Motor neuron (in vitro differentiated cells): ENCODE measurements at regions not wholly inside any gene's neighbourhood (a gene's known extent, or its start where the extent isn't known, plus 50 kb on each side); places are given as distances from the start of the nearest gene placed in this dataset.
A peak's percentile ranks its signal among the peaks of the same experiment; 100 is the strongest.

Experiments
- ATAC-seq, 8 experiments: fragments of 200-7000 bp; cut with Tn5 transposase; replicated peaks in 6 of 8; 2 replicates each; pipeline ENCODE4 v1.8.0; 2021; ENCODE audit warnings: mild to moderate bottlenecking in 8 of 8, moderate library complexity in 8 of 8
- H3K27ac ChIP-seq, 2 donors: fragments of 250-450 bp; sonication (Bioruptor Pico); 2 replicates each; pipeline ENCODE4 v1.9.0; 2021; ENCODE audit warnings: antibody characterized with exemption in 2 of 2, mild to moderate bottlenecking in 2 of 2, moderate library complexity in 1 of 2
- H3K4me1 ChIP-seq, 2 donors: fragments of 250-450 bp; sonication (Bioruptor Pico); replicated peaks in 1 of 2; 2 replicates each; pipeline ENCODE4 v1.6.1; 2021; ENCODE audit warnings: antibody characterized with exemption in 2 of 2, mild to moderate bottlenecking in 2 of 2, moderate library complexity in 1 of 2
- H3K4me3 ChIP-seq, 5 donors: fragments of 250-450 bp; sonication (Bioruptor Pico); 2 replicates each; pipeline ENCODE4 v1.9.0; 2021; ENCODE audit warnings: antibody characterized with exemption in 5 of 5, mild to moderate bottlenecking in 5 of 5, moderate library complexity in 4 of 5
- WGBS, 10 experiments: fragments of 450-650 bp; shearing (Covaris generic); methylation state at CpG; one replicate each; pipeline ENCODE4 v1.0.0; 2022; 5-methylcytosine and 5-hydroxymethylcytosine counted together
- in situ Hi-C, 9 experiments: fragments of 400-800 bp; cut with MboI; loops; one replicate each; pipeline ENCODE4 v1.15.0; 2021; ENCODE audit warnings: low sequenced_read_pairs in 9 of 9, low pct_unique_long_range_greater_than_20kb in 2 of 9; ENCODE audit not compliant: unreplicated experiment in 9 of 9

DNA sequence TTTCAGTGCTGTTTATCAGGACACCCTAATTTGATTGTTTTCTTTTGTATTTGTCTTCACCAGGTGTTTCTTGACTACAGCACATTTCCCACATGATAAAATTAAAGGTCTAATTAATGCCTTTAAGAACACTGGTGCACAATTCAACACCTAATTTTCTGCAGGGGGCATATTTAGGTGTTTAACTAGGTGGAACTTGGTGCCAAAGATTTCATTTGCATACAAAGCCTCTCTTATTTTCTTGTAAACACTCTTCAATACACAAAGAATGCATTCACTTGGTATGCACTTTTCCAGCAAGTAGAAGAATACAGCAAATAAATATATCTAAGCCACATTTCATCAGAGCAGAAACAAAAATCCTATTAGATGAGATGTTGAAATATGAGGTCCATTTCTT lies 646.2 kb upstream of the FOXG1 start:
- in situ Hi-C loops, result no loop called here
- Histone ChIP-seq H3K4me3 (no peak overlapping the region), H3K4me1 (no peaks in the 10 kb centered on the region), H3K27ac (no peak overlapping the region)
- no peak for ATAC-seq

DNA sequence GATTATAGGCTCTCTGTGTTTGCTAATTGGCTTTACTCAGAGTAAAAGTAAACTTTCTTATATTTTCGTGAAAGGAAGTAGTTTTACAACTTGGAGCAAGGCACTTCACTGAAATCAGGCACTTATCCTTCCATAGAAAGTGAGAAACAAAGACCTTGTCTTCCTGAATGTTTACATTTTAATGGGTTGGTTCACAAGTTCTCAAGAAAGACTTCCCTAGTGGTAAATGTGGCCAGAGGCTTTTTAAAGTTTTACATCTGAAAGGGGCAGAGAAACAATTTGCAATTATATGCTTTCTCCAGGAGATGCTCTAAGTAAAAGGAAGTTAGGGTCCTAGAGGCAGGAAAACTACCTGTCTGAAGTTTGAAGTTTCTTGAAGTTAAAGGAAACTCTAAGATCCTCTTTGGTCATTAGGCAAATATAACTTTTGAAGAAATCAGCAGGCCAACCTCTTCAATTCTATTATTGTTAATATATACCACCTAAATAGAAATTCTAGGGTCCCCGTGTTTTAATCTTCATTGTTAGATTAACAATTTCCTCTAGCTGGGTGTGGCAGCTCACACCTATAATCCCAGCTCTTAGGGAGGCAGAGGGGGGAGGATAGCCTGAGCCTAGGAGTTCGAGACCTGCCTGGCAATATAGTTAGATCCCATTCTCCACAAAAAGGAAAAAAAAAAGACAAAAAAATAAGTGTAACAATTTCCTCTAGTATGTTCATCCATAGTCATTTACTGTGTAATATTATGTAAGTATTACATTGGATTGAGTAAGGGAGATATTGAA lies 644.9 kb upstream of the FOXG1 start:
- no peak overlapping the region for H3K27ac ChIP-seq
- no peak overlapping the region for H3K4me3 ChIP-seq
- WGBS, 10 experiments, result 0 to 70% (median 32%) methylated on average over 1 to 3 of the region's 3 CpGs
- no peaks in the 10 kb centered on the region for H3K4me1 ChIP-seq
- in situ Hi-C loops, result no loop called here
- ATAC-seq, result no peak

DNA sequence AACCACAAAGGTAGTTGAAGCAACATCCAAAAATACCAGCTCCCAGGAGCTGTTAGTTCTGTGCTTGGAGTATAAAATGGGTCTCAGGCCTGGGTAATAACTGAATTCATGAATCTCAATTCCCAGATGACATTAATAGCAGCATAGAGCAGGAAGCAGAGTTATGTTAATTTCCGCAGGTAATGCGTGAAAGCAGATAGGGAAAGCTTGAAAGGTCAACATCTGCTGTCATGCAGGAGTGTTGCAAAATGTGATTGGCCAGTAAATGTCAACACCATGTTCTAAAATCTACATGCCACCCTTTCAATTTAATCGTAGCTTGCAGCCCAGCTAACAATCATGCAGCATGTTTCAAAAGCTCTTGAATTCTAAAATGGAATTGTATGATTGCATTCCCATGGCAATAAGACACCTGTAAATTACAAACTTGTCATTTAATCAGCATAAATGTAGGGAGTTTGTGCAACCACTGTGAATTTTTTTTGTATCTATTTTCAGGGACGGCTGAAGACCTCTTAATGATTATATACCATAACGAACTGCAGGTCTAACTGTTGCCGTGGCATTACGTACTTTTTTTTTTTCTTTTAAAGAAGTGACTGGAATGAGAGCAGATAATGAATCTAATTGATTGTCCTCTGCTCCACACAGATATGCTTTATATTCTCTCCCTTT lies 635.8 kb upstream of the FOXG1 start:
- in situ Hi-C loops, result no loop called here
- H3K4me3 ChIP-seq, result no peak overlapping the region
- peak overlapping the region in 1 of 2 donors; percentile 7 for H3K27ac ChIP-seq
- 0 to 70% (median 47%) methylated on average over 1 to 7 of the region's 7 CpGs for WGBS, 10 experiments
- ATAC-seq, result peak in 4 of 8 experiments; percentile 77 to 86 (median 79)
- peaks cover 12 to 26% of the 10 kb centered on the region in 2 donors for H3K4me1 ChIP-seq

DNA sequence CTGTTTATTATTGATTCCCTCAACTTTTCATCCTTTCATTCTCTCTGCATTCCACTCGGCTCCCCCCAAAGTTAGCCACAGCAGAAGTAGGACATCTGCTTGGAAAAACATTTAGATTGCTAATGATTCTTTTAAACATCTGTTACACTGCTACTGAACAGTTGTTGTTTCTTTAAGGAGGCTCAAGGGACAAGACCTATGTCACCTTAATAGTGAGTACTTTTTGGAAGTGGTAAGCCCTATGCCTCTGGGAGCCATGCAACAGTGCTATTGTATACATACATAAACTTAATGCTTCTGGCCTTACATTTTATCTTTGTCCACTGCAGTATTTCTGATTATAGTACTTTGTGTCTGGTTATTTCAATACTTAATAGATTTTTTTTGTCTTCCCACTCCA lies 628.2 kb upstream of the FOXG1 start:
- 0 to 100% (median 13%) methylated on average over 1 of the region's 1 CpG; no CpG with 5 or more reads in 3 of the 10 experiments for WGBS, 10 experiments

DNA sequence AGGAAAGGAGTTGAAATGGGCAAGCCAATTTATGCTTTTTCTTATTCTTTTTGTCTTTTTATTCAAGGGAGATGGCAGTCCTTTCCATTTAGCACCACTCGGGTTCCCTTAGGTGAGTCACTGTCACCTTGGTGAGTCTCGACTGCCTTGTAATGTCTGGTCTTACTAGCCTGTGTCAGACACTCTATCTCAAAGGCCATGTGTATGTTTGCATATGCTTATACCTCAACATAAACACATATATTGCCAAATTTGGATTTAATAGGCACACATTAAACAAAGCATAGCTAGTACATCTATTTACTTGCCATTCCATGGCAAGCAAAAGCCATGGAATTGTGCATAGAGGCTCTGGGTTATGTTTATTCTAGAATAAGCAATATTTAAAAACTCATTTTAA lies 624.9 kb upstream of the FOXG1 start:
- ATAC-seq, result no peak
- WGBS, 10 experiments, result 0 to 100% (median 81%) methylated on average over 1 to 2 of the region's 2 CpGs; no CpG with 5 or more reads in 2 of the 10 experiments

More for the DNA sequence above, 628.2 kb upstream of the FOXG1 start:
- no peak for ATAC-seq
- no peak overlapping the region for H3K27ac ChIP-seq
- H3K4me1 ChIP-seq, result peaks cover 9 to 21% of the 10 kb centered on the region in 2 donors
- in situ Hi-C loops, result no loop called here
- H3K4me3 ChIP-seq, result no peak overlapping the region

DNA sequence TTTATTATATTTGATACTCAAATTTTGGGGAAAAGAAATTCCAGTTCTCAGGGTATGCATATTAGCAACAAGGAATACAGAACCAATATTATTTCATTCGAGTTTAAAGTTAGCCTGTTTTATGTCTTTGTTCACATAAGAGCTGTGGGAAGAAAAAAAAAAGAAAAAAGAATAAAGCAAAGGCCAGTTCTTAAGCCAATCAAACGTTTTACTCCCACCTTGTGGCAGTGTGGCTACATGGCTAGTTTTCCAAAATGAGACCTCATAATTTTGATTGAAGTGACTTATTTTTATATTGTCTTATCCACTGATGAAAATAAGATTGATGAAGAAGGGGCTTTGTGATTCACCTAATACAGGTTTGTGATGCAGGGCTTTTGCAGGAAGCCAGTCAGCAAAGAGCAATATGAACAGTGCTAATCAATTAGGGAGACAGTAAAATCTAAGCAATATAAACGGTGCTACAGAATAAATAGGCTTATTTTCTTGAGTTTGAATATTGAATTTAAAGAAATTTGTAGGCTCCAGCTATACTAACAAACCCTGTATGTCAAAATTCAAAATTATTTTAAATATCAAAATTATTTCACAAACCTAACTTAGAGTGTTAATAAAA lies 624.1 kb upstream of the FOXG1 start:
- Histone ChIP-seq H3K4me3 (no peak overlapping the region), H3K4me1 (peaks cover 11 to 22% of the 10 kb centered on the region in 2 donors), H3K27ac (no peak overlapping the region)
- in situ Hi-C loops, result no loop called here
- ATAC-seq, result peak in 5 of 8 experiments; percentile 33 to 43 (median 35)
- WGBS, 10 experiments, result 0 to 57% (median 19%) methylated on average over 1 to 3 of the region's 3 CpGs

More for the DNA sequence above, 624.9 kb upstream of the FOXG1 start:
- Histone ChIP-seq H3K4me1 (peaks cover 11 to 22% of the 10 kb centered on the region in 2 donors), H3K27ac (no peak overlapping the region), H3K4me3 (no peak overlapping the region)
- in situ Hi-C loops, result no loop called here

DNA sequence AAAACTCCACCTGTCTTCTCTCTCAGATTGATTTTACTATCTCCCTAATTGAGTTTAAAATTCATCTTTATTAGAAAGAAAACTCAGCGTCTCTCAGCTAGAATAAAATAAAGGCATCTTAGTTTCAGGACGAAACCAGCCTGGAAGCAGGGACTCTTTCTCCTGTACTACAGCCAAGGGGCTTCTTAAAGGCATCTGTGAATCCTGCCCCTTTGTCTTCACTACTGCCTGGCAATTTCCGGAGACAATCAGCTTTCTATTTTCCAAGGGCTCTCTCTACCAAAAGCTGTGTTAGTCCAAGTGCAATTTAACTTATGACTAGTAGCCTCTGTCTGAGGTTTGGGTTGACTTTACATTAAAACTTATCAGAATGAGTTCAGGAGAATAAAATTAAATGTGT lies 623.3 kb upstream of the FOXG1 start:
- no peak overlapping the region for H3K4me3 ChIP-seq
- 0 to 43% (median 18%) methylated on average over 1 to 3 of the region's 3 CpGs; no CpG with 5 or more reads in 2 of the 10 experiments for WGBS, 10 experiments
- in situ Hi-C loops, result no loop called here
- no peak overlapping the region for H3K27ac ChIP-seq
- H3K4me1 ChIP-seq, result peaks cover 11 to 22% of the 10 kb centered on the region in 2 donors
- ATAC-seq, result peak in 1 of 8 experiments; percentile 36

DNA sequence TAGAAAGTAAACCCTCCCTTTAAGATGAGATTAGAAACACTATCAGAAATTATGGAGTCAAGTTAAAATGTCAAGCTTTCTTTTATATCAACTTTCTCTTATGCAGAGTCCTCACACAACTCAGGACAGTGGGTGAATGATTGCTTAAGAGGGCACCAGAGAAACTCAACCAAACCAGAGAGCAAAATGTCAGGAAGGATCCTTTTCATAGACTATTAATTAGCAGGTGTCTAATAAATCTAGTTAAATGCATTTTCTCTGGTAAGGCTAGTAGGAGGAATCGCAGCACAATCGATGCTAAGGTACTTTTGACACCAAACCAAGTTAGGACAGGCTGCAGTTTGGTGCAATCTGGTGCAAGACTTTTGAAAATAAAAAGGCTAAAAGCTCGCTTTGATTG lies 614.7 kb upstream of the FOXG1 start:
- in situ Hi-C loops, result no loop called here

DNA sequence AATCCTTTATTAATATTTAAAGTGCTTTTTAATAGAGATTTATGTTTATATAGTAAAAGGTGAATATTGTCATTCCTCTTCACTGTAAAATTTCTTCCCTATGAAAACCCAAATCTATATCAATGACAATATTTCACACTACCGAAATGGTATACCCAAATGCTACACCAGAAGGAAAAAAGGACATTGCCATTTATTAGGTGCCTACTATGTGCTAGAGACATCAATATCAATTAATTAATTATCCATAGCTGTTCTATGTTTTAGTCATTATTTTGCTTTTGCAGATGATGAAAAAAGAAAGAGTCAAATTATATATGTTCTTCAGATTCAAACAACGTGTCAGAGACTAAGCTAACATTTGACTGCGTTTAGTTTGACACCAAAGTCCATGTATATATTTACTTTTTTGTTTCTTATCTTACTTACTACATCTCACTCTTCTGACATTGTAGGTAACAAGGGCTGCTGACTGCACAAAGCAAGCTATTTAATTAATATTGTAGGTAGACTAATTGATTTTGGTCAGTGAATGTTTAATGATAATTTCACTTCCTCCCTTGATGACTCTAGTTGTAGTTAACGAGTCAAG lies 614.0 kb upstream of the FOXG1 start:
- no peak for ATAC-seq
- 0 to 100% (median 86%) methylated on average over 1 to 4 of the region's 4 CpGs; no CpG with 5 or more reads in 1 of the 10 experiments for WGBS, 10 experiments
- Histone ChIP-seq H3K27ac (no peak overlapping the region), H3K4me3 (no peak overlapping the region), H3K4me1 (peaks cover 0 to 9% of the 10 kb centered on the region in 2 donors)
- in situ Hi-C loops, result no loop called here

More for the DNA sequence above, 614.7 kb upstream of the FOXG1 start:
- Histone ChIP-seq H3K27ac (no peak overlapping the region), H3K4me1 (peaks cover 0 to 9% of the 10 kb centered on the region in 2 donors), H3K4me3 (no peak overlapping the region)
- WGBS, 10 experiments, result 0 to 100% (median 60%) methylated on average over 1 to 3 of the region's 3 CpGs; no CpG with 5 or more reads in 1 of the 10 experiments
- peak in 2 of 8 experiments; percentile 16 to 22 for ATAC-seq

DNA sequence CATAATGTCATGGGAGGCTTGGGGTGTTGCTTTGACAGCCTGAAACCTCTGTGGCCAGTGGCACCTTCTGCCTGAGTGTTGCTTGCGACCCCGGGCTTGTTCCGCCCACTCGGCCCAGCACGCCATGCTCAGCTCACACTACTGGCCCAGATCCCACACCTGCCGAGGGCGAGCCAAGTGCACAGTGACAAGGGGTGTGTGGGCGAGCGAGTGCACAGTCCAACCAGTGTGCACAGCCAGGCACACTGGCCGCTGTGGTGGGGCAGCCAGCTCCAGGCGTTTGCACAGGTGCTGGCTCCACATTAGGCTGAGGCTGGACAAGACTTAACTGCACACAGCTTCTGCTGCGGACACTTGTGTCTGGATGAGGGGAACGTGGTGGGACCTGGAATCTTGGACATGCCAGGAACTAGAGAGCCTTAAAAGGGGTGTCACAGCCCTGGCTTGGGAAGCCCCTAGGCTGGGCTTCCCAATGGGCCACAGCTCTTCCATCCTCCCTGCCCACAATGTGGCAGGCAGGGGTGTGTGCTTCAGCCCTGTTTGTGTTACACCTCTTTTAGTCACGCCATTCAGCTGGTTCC lies 609.2 kb upstream of the FOXG1 start:
- no peak for ATAC-seq
- 20 to 100% (median 76%) methylated on average over 1 to 7 of the region's 14 CpGs; no CpG with 5 or more reads in 2 of the 10 experiments for WGBS, 10 experiments

DNA sequence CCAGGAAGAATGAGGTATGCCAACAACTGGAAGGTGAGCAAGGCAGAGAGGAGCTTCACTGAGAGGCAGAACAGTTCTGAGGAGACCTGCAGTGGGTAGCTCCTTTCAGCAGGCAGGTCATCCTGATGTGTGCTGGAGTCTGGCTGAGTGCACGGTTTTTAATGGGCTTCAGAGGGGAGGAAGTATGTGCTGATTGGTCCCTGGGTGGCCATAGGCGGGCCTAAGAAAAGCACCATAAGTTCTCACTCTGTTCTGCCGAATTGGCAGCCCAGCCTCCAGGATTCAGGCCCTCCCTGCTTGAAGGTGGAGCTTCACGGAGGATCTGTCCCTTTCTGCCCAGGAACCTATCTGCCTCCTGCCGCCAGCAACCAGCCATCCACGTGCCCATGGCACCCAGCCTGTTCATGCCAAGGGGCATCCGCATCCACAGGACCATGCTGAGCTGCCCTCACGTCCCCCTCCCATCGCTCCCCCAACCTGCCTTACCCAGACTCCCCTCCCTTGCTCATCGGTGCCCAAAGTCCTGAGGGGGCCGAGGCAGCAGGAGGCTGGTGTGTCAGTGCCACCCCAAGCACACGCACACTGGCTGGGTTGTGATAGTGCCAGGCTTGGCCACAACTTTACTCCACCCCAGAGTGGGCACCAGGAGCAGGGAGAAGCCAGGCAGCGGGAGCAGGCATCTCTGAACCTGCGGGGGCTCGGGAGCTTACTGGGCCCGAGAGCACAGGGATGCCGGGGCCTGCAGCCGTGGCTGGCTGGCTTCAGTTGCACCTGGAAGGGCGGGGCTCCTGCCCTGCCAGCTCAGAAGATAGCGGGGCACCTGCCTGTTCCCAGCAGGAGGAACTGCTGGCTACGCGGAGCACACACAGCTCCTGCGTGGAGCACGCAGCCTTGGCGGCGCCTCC lies 608.4 kb upstream of the FOXG1 start:
- in situ Hi-C loops, result no loop called here
- Histone ChIP-seq H3K27ac (no peak overlapping the region), H3K4me1 (peaks cover 0 to 5% of the 10 kb centered on the region in 2 donors), H3K4me3 (no peak overlapping the region)
- WGBS, 10 experiments, result 32 to 100% (median 90%) methylated on average over 1 to 6 of the region's 26 CpGs; no CpG with 5 or more reads in 3 of the 10 experiments
- ATAC-seq, result no peak

More for the DNA sequence above, 609.2 kb upstream of the FOXG1 start:
- peaks cover 0 to 5% of the 10 kb centered on the region in 2 donors for H3K4me1 ChIP-seq
- H3K4me3 ChIP-seq, result no peak overlapping the region
- in situ Hi-C loops, result no loop called here
- no peak overlapping the region for H3K27ac ChIP-seq

DNA sequence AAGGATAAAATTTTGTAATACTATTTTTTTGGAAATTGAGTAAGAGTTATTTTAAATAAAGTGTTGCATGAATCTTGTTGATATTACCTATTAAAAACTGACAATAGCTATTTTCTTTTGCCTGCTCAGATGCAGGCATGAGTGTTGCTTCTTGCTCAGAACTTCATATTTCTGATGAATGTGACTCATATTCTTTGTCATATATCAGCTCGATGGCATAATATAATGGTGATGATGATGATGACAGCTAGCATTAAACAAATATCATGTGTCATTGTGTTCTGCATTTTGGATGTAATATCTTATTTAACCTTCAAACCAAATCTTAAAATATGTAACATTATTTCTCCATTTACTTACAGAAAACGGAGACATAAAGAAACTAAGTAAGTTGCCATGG lies 605.5 kb upstream of the FOXG1 start:
- no peak overlapping the region for H3K27ac ChIP-seq
- 0 to 100% (median 50%) methylated on average over 1 to 2 of the region's 2 CpGs; no CpG with 5 or more reads in 1 of the 10 experiments for WGBS, 10 experiments
- no peak for ATAC-seq
- H3K4me3 ChIP-seq, result no peak overlapping the region
- H3K4me1 ChIP-seq, result peaks cover 0 to 12% of the 10 kb centered on the region in 2 donors
- in situ Hi-C loops, result no loop called here
